Muscle of leg (tissue), 3 donors: ENCODE measurements at regions not wholly inside any gene's neighbourhood (a gene's known extent, or its start where the extent isn't known, plus 50 kb on each side); places are given as distances from the start of the nearest gene placed in this dataset.
"Not testable (repeated sequence)": the region's sequence is repeated elsewhere in the genome, so short reads cannot be mapped to it uniquely, and the experiment has no call there.

Experiments
- DNase-seq: peaks from one replicate; pipeline ENCODE4 v3.0.0; 2013
- H3K27ac ChIP-seq: one replicate; pipeline ENCODE4 v1.5.1; 2013; ENCODE audit warnings: mild to moderate bottlenecking, low read length, control low read depth
- H3K27me3 ChIP-seq: one replicate; pipeline ENCODE4 v1.6.1; 2013; ENCODE audit warnings: low read length; ENCODE audit not compliant: control insufficient read depth, insufficient read depth
- H3K36me3 ChIP-seq: one replicate; pipeline ENCODE4 v1.6.1; 2013; ENCODE audit warnings: low read length; ENCODE audit not compliant: control insufficient read depth, insufficient read depth
- H3K4me1 ChIP-seq: one replicate; pipeline ENCODE4 v1.6.1; 2013; ENCODE audit warnings: low read length; ENCODE audit not compliant: control insufficient read depth, insufficient read depth
- H3K4me3 ChIP-seq: one replicate; pipeline ENCODE4 v1.5.1; 2013; ENCODE audit warnings: low read length, control low read depth
- H3K9me3 ChIP-seq: replicated peaks from 2 replicates; pipeline ENCODE4 v1.6.1; 2013; ENCODE audit warnings: low read depth, low read length; ENCODE audit not compliant: control insufficient read depth
- WGBS: methylation state at CpG from one replicate; pipeline ENCODE4 v1.1.5; 2013; ENCODE audit warnings: missing lambda C conversion rate; ENCODE audit not compliant: insufficient coverage; 5-methylcytosine and 5-hydroxymethylcytosine counted together

DNA sequence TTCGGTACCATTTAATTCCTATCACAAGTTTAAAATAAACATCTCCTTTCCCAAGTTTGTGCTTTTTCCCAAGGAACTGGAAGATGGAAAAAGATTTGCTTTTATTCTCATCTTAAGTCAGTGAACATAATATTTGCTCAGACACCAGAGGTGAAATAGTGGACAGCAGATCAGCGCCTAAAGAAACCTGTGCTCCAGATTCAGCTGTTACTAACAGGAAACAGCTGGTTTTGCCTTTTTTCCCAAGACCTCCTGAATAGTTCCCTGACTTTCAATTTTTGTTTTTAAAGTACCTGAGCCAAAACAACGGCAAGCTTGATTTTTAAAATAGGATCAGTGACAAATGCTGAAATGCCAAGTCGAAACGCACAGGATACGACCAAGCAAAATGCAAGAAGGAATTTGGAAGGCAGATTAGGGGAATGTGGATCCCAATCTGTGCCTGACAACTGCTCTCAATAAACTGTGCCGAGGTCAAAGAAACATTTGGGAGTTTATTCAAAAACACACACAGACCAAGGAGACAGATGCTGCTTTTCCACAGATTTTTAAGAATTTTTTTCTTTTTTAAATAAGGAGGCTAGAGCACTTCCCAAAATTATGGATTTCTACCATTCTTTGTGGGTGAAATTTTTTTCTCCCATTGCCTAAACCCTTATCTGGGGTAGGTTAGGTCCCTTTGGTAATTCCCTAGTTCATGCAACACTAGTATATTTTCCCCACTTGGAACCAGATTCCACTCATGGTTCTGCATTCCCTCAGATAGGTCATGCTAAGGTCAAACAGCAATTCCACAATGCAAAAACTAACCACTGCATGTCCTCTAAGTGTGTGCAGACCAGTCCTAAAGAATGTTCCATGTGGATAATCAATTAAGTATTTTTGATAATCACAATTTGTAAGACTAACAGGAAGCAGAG lies 121.5 kb upstream of the PDE1A start:
- H3K4me3 ChIP-seq: no peak overlapping the region
- 13% methylated on average over 5 of the region's 7 CpGs for WGBS
- peak; percentile 82 for DNase-seq
- peak overlapping the region; percentile 52 for H3K27ac ChIP-seq
- H3K27me3 ChIP-seq: no peaks in the 10 kb centered on the region
- no peaks in the 10 kb centered on the region for H3K36me3 ChIP-seq
- no peaks in the 10 kb centered on the region for H3K9me3 ChIP-seq
- peaks cover 4% of the 10 kb centered on the region for H3K4me1 ChIP-seq

DNA sequence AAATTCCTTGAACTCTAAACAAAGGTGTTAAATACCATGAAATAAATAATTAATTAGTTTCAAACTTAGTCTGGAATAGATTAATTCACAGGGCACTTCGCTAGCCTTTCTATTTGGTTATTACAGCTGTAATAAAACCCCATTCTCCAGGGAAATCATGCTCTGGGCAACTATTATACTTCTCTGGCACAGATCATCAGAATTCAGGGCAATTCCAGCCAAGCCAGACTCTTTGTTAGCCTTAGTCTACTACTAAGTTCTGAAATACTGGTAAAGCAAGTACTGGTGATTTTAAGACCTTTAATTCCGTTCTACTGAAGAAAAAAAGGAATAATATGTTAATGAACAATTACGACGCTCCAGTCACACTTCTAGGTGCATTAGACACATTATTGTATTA lies 123.4 kb upstream of the PDE1A start:
- Histone ChIP-seq H3K27ac (no peak overlapping the region), H3K27me3 (no peaks in the 10 kb centered on the region), H3K4me1 (peaks cover 2% of the 10 kb centered on the region), H3K36me3 (no peaks in the 10 kb centered on the region), H3K4me3 (no peak overlapping the region), H3K9me3 (no peaks in the 10 kb centered on the region)
- WGBS: no CpG with 5 or more reads among the region's 4 CpGs
- peak; percentile 13 for DNase-seq

DNA sequence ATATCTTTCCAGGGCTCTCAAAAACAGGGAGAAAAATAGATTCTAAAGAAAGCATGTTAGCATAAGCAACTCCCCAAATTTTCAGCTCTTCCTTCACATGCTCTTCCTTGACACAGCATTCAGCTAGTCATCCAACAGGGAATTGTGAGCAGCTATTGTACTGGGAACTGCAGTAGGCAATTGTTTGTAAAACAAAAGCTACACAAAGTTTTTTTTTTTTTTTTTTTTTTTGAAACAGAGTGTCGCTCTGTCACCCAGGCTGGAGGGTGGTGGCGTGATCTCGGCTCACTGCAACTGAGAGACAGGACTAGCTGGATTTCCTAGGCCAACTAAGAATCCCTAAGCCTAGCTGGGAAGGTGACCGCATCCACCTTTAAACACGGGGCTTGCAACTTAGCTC lies 125.4 kb upstream of the PDE1A start:
- not testable (repeated sequence) for DNase-seq, H3K27me3 ChIP-seq, H3K36me3 ChIP-seq, H3K9me3 ChIP-seq, H3K4me3 ChIP-seq, H3K4me1 ChIP-seq, H3K27ac ChIP-seq
- WGBS: 83% methylated on average over 2 of the region's 5 CpGs

DNA sequence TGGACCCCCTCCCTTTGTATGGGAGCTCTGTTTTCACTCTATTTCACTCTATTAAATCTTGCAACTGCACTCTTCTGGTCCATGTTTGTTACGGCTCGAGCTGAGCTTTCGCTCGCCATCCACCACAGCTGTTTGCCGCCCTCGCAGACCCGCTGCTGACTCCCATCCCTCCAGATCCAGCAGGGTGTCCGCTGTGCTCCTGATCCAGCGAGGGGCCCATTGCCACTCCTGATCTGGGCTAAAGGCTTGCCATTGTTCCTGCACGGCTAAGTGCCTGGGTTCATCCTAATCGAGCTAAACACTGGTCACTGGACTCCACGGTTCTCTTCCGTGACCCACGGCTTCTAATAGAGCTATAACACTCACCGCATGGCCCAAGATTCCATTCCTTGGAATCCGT lies 125.9 kb upstream of the PDE1A start:
- not testable (repeated sequence) for DNase-seq, H3K4me3 ChIP-seq, H3K9me3 ChIP-seq, H3K27ac ChIP-seq, H3K27me3 ChIP-seq, H3K36me3 ChIP-seq, H3K4me1 ChIP-seq
- 95% methylated on average over 11 of the region's 16 CpGs for WGBS

DNA sequence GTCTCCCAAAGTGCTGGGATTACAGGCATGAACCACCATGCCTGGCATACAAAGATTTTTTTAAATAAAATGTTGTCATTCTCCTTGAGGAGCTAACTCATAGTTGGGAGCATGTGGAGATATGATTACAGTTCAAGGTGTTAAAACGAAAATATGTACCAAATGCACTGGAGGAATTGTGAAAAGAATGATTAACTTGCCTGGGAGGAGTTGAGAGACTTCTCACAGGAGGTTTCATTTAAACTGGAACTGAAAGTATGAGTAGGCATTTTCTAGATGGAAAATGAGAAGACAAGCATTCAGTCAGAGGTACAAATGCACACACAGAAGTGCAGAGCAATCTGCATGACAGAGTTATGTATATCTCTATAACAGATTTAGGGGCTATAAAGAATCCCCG lies 126.6 kb upstream of the PDE1A start:
- Histone ChIP-seq H3K4me1 (peaks cover 2% of the 10 kb centered on the region), H3K27me3 (no peaks in the 10 kb centered on the region), H3K9me3 (no peaks in the 10 kb centered on the region), H3K36me3 (no peaks in the 10 kb centered on the region), H3K4me3 (no peak overlapping the region), H3K27ac (no peak overlapping the region)
- 69% methylated on average over 2 of the region's 2 CpGs for WGBS
- peak; percentile 33 for DNase-seq

DNA sequence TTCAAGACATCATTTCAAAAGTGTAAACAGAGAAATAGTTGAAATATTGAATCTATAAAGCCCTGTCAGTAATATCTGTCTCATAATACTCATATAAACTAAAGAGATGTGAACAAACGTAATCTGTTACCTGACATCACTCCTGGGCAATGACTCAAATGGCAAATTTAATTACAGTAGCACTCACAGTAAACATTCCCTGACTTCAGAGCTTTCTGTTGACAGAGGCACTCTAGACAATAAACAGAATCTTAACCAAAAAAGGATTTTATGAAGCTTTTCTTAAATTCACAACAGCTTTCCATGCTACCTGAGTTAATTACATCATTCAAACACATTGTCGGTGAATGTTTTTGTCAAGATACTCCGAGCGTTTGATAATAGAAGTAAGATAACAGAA lies 128.1 kb upstream of the PDE1A start:
- no peaks in the 10 kb centered on the region for H3K27me3 ChIP-seq

DNA sequence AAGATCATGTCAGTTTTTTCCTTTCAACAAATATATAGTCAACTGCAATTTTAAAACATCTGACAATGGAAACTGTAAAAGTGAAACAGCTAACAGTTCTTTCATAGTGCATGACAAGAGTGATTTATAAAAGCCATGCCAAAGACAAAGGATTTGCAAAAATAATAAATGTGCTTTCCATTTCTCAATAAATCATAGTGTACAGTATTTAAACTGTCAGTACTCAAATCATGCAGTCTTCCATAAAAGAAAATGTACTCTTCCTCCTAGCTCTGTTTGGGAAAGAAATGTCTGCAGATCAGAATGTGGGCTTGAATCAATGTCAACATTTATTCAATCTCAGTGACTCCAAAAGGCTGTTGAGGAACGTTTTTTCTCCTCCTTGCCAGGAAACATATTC lies 131.7 kb upstream of the PDE1A start:
- Histone ChIP-seq H3K36me3 (no peaks in the 10 kb centered on the region), H3K4me3 (no peak overlapping the region), H3K9me3 (no peaks in the 10 kb centered on the region), H3K27me3 (no peaks in the 10 kb centered on the region), H3K27ac (no peak overlapping the region), H3K4me1 (no peaks in the 10 kb centered on the region)
- DNase-seq: no peak
- no CpG with 5 or more reads among the region's 1 CpG for WGBS

More for the DNA sequence above, 128.1 kb upstream of the PDE1A start:
- Histone ChIP-seq H3K36me3 (no peaks in the 10 kb centered on the region), H3K9me3 (no peaks in the 10 kb centered on the region), H3K27ac (no peak overlapping the region), H3K4me1 (no peaks in the 10 kb centered on the region), H3K4me3 (no peak overlapping the region)
- no peak for DNase-seq
- no CpG with 5 or more reads among the region's 4 CpGs for WGBS

DNA sequence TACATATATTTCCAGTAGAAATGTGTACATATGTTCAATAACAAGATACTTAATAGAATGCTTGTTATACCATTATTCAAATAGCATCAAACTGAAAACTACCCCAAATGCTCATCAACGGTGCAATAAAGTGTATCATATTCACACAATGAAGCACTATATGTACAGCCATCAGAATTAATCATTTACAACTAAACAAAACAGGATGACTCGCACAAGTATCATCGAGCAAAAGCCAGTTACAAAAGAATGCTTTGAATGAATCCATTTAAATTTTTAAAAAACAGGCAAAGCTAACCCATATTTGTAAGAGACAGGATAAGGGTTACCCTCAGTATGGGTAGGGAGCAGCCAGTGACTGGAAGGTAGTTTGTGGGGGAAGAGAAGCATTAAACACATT lies 132.8 kb upstream of the PDE1A start:
- Histone ChIP-seq H3K27me3 (no peaks in the 10 kb centered on the region), H3K4me1 (no peaks in the 10 kb centered on the region), H3K9me3 (no peaks in the 10 kb centered on the region), H3K36me3 (no peaks in the 10 kb centered on the region), H3K4me3 (no peak overlapping the region), H3K27ac (no peak overlapping the region)
- DNase-seq: no peak
- 100% methylated on average over 1 of the region's 3 CpGs for WGBS

DNA sequence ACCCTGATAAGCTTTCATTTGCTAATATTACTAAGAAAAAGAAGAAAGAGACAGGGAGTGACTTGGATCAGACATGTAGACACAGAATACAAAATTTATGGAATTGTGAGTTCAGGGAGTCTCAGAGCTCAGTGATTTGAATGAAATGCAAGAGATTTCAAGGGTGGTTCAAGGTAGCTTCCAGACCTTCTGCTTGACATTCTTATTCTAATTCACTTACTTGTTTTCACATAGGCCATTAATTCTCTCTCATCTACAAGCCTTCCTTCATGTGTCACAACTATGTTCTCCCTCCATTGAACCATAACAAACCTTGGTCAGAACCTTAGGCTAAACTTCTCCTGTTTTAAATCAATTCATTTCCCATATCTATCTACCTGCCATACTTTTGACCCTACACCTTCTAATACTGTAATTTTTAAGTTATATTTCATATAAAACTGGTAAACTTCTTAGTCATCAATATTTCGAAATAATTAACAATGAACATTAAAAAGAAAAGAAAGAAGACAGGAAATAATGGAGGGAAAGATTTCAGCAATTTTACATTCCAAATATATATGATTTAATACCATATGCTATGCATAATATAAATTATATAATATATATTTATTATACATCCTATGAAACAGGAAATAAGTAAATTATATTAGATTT lies 139.2 kb upstream of the PDE1A start:
- no peaks in the 10 kb centered on the region for H3K27me3 ChIP-seq
- H3K36me3 ChIP-seq: no peaks in the 10 kb centered on the region
- no peak for DNase-seq
- H3K9me3 ChIP-seq: no peaks in the 10 kb centered on the region
- no peak overlapping the region for H3K27ac ChIP-seq
- WGBS: no CpG with 5 or more reads among the region's 1 CpG
- H3K4me3 ChIP-seq: no peak overlapping the region
- H3K4me1 ChIP-seq: no peaks in the 10 kb centered on the region

DNA sequence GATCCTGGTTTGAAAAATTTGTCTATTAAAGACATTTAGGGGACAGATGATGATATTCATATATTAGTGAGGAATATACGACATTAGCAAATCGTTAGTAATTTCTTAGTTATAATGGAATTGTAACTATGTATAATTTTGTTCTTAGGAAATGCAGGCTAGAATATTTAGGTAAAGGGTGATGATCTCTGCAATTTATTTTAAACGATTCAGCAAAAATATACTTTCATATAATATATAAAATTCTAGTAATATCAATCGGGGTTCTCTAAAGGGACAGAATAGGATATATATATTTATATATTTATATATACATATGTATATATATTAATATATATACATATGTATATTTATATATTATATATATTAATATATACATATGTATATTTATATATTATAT lies 142.5 kb upstream of the DNAJC10 start:
- Histone ChIP-seq H3K27me3 (no peaks in the 10 kb centered on the region), H3K9me3 (no peaks in the 10 kb centered on the region)

More for the DNA sequence above, 142.5 kb upstream of the DNAJC10 start:
- no CpG with 5 or more reads among the region's 4 CpGs for WGBS
- Histone ChIP-seq H3K4me1 (no peaks in the 10 kb centered on the region), H3K36me3 (no peaks in the 10 kb centered on the region), H3K27ac (no peak overlapping the region), H3K4me3 (no peak overlapping the region)
- DNase-seq: no peak
